HG03060 (cell line): ENCODE measurements at regions not wholly inside any gene's neighbourhood (a gene's known extent, or its start where the extent isn't known, plus 50 kb on each side); places are given as distances from the start of the nearest gene placed in this dataset.

Source experiments
- ATAC-seq: cut with Tn5 transposase; IDR thresholded peaks from one replicate; pipeline ENCODE4 v1.9.1; 2021; ENCODE audit warnings: low read depth, moderate number of reproducible peaks; ENCODE audit not compliant: unreplicated experiment

GRCh38 chr2:104563398-104563996, 290.4 kb upstream of the POU3F3 start:
- no peak for ATAC-seq

GRCh38 chr2:104568247-104568646, 285.7 kb upstream of the POU3F3 start:
- ATAC-seq = no peak

- no peak for ATAC-seq
Measured at GRCh38 chr2:104570259-104570658, 283.7 kb upstream of the POU3F3 start.

- no peak for ATAC-seq
Measured at GRCh38 chr2:104572834-104573233, 281.1 kb upstream of the POU3F3 start.

- no peak for ATAC-seq
Measured at GRCh38 chr2:104574367-104574766, 279.5 kb upstream of the POU3F3 start.

GRCh38 chr2:104577143-104577542, 276.8 kb upstream of the POU3F3 start:
- no peak for ATAC-seq

- ATAC-seq = no peak
Measured at GRCh38 chr2:104582471-104582870, 271.4 kb upstream of the POU3F3 start.

GRCh38 chr2:104583811-104584210, 270.1 kb upstream of the POU3F3 start:
- no peak for ATAC-seq

- ATAC-seq = no peak
Measured at GRCh38 chr2:104584393-104584792, 269.5 kb upstream of the POU3F3 start.

GRCh38 chr2:104595576-104595975, 258.3 kb upstream of the POU3F3 start:
- no peak for ATAC-seq

- ATAC-seq = no peak
Measured at GRCh38 chr2:104597942-104598341, 256.0 kb upstream of the POU3F3 start.

- ATAC-seq = no peak
Measured at GRCh38 chr2:104598636-104599035, 255.3 kb upstream of the POU3F3 start.

GRCh38 chr2:104599787-104600510, 254.0 kb upstream of the POU3F3 start:
- no peak for ATAC-seq

- ATAC-seq = no peak
Measured at GRCh38 chr2:104606056-104606455, 247.9 kb upstream of the POU3F3 start.

- no peak for ATAC-seq
Measured at GRCh38 chr2:104616856-104617255, 237.1 kb upstream of the POU3F3 start.

- ATAC-seq = no peak
Measured at GRCh38 chr2:104620801-104621200, 233.1 kb upstream of the POU3F3 start.

GRCh38 chr2:104635608-104636007, 218.3 kb upstream of the POU3F3 start:
- no peak for ATAC-seq

- no peak for ATAC-seq
Measured at GRCh38 chr2:104638190-104638858, 215.6 kb upstream of the POU3F3 start.

- ATAC-seq = no peak
Measured at GRCh38 chr2:104638859-104639202, 215.1 kb upstream of the POU3F3 start.

- ATAC-seq = no peak
Measured at GRCh38 chr2:104641786-104642185, 212.1 kb upstream of the POU3F3 start.

- no peak for ATAC-seq
Measured at GRCh38 chr2:104648376-104648775, 205.5 kb upstream of the POU3F3 start.

- ATAC-seq = no peak
Measured at GRCh38 chr2:104649866-104650265, 204.0 kb upstream of the POU3F3 start.
